T47D (cell line): ENCODE measurements at regions not wholly inside any gene's neighbourhood (a gene's known extent, or its start where the extent isn't known, plus 50 kb on each side); places are given as distances from the start of the nearest gene placed in this dataset.

Source experiments
- DNase-seq, 2 experiments: peaks; one replicate each; pipeline versions ENCODE4 v3.0.0 to v3.0.0-alpha.2; 2011 to 2012; ENCODE audit warnings: low read depth in 1 of 2, low spot score in 1 of 2
- JUND ChIP-seq: IDR thresholded peaks from 2 replicates; pipeline ENCODE4 v1.6.1; 2012; ENCODE audit warnings: low read depth
- in situ Hi-C: cut with HindIII; loops from 2 replicates; pipeline ENCODE4 v1.10.0; 2016; ENCODE audit warnings: low sequenced_read_pairs, low pct_unique_long_range_greater_than_20kb

GRCh38 chr7:42314696-42315095 lies 77.7 kb upstream of the GLI3 start:
- DNase-seq: no peak
- TF ChIP-seq JUND: no peak
- in situ Hi-C loops: no loop called here

- in situ Hi-C loops: no loop called here
- no peak for DNase-seq
- TF ChIP-seq JUND: no peak
Measured at GRCh38 chr7:42311195-42311594, 74.2 kb upstream of the GLI3 start.

GRCh38 chr7:42292991-42293521 lies 56.0 kb upstream of the GLI3 start:
- in situ Hi-C loops: no loop called here
- DNase-seq: peak; percentile 35 to 88
- no peak for TF ChIP-seq JUND

GRCh38 chr7:42289473-42289872 lies 52.5 kb upstream of the GLI3 start:
- in situ Hi-C loops: no loop called here
- no peak for DNase-seq
- TF ChIP-seq JUND: no peak
